C4-2B (cell line): ENCODE measurements at regions not wholly inside any gene's neighbourhood (a gene's known extent, or its start where the extent isn't known, plus 50 kb on each side); places are given as distances from the start of the nearest gene placed in this dataset.

ENCODE experiments used
- ZFX ChIP-seq: fragments of 450-650 bp; IDR thresholded peaks from 2 replicates; pipeline ENCODE4 v1.6.1; 2017
- TF ChIP-seq, protein P1 (sequence below): fragments of 450-650 bp; conservative IDR thresholded peaks from 2 replicates; pipeline ENCODE4 v1.5.1; 2017; ENCODE audit warnings: mild to moderate bottlenecking

DNA sequence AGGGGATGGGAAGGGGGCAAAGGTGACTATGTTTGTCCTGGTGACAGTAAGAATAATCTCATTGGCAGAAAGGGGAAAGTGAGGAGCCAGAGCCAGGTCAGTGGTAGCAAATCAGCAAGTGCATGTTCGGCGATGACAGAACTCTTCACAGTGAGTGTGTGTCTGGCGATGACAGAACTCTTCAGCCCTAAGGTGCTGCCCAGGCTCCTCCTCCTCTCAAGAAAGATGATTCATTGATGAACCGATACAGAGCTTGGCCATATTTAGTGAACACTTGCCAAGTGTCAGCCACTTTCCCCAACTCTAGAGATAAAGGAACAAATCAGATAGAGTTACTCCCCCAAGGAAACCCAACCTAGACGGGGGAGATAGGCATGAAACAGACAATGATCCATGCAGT lies 199.3 kb upstream of the UBL3 start:
- TF ChIP-seq, protein P1, sequence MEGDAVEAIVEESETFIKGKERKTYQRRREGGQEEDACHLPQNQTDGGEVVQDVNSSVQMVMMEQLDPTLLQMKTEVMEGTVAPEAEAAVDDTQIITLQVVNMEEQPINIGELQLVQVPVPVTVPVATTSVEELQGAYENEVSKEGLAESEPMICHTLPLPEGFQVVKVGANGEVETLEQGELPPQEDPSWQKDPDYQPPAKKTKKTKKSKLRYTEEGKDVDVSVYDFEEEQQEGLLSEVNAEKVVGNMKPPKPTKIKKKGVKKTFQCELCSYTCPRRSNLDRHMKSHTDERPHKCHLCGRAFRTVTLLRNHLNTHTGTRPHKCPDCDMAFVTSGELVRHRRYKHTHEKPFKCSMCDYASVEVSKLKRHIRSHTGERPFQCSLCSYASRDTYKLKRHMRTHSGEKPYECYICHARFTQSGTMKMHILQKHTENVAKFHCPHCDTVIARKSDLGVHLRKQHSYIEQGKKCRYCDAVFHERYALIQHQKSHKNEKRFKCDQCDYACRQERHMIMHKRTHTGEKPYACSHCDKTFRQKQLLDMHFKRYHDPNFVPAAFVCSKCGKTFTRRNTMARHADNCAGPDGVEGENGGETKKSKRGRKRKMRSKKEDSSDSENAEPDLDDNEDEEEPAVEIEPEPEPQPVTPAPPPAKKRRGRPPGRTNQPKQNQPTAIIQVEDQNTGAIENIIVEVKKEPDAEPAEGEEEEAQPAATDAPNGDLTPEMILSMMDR: no peak
- no peak for TF ChIP-seq ZFX
